OCI-LY1 (cell line): ENCODE measurements at regions not wholly inside any gene's neighbourhood (a gene's known extent, or its start where the extent isn't known, plus 50 kb on each side); places are given as distances from the start of the nearest gene placed in this dataset.

ENCODE experiments used
- H2AFZ ChIP-seq: fragments of 200-600 bp; sonication (generic), shearing (Covaris generic); 2 replicates; pipeline ENCODE4 v1.6.0; 2014; ENCODE audit warnings: antibody characterized with exemption, mild to moderate bottlenecking, low read length
- H3F3A ChIP-seq: fragments of 200-600 bp; sonication (generic), shearing (Covaris generic); 2 replicates; pipeline ENCODE4 v1.6.0; 2014; ENCODE audit warnings: mild to moderate bottlenecking, antibody characterized with exemption, low read length, moderate library complexity; ENCODE audit not compliant: insufficient read depth
- H3K27ac ChIP-seq: fragments of 200-600 bp; sonication (generic); 2 replicates; pipeline ENCODE4 v1.5.1; 2014; ENCODE audit warnings: low read length, mixed run types, mild to moderate bottlenecking, low read depth; ENCODE audit not compliant: poor library complexity, severe bottlenecking
- H3K27me3 ChIP-seq: fragments of 200-600 bp; sonication (generic); 2 replicates; pipeline ENCODE4 v1.6.0; 2014; ENCODE audit warnings: antibody characterized with exemption, mild to moderate bottlenecking, low read length, moderate library complexity; ENCODE audit not compliant: insufficient read depth
- H3K36me3 ChIP-seq: fragments of 200-600 bp; sonication (generic); 2 replicates; pipeline ENCODE4 v1.6.1; 2014; ENCODE audit warnings: mild to moderate bottlenecking, antibody characterized with exemption, low read length, moderate library complexity, mixed read lengths; ENCODE audit not compliant: insufficient read depth
- H3K4me1 ChIP-seq: fragments of 200-600 bp; sonication (generic); 2 replicates; pipeline ENCODE4 v1.5.1; 2014; ENCODE audit warnings: mild to moderate bottlenecking, low read length, moderate library complexity; ENCODE audit not compliant: insufficient read depth, severe bottlenecking
- H3K4me2 ChIP-seq: fragments of 200-600 bp; sonication (generic), shearing (Covaris generic); 2 replicates; pipeline ENCODE4 v1.6.1; 2014; ENCODE audit warnings: low read length
- H3K4me3 ChIP-seq: fragments of 200-600 bp; sonication (generic); 2 replicates; pipeline ENCODE4 v1.5.1; 2014; ENCODE audit warnings: low read length, low read depth, mild to moderate bottlenecking, mixed read lengths; ENCODE audit not compliant: poor library complexity, severe bottlenecking
- H3K79me2 ChIP-seq: fragments of 200-600 bp; shearing (Covaris generic); 2 replicates; pipeline ENCODE4 v1.6.1; 2016; ENCODE audit warnings: mixed run types, low read length, mixed read lengths; ENCODE audit not compliant: insufficient read depth
- H3K9ac ChIP-seq: fragments of 200-600 bp; sonication (generic), shearing (Covaris generic); 2 replicates; pipeline ENCODE4 v1.6.1; 2014; ENCODE audit warnings: mild to moderate bottlenecking, low read length, mixed read lengths
- H3K9me2 ChIP-seq: fragments of 200-600 bp; sonication (generic), shearing (Covaris generic); 2 replicates; pipeline ENCODE4 v1.6.1; 2014; ENCODE audit warnings: low read depth, mild to moderate bottlenecking, low read length, mixed read lengths
- H3K9me3 ChIP-seq: fragments of 200-600 bp; shearing (Covaris generic); 2 replicates; pipeline ENCODE4 v1.6.1; 2014; ENCODE audit warnings: low read length, mixed read lengths
- H4K20me1 ChIP-seq: fragments of 200-600 bp; sonication (generic), shearing (Covaris generic); 2 replicates; pipeline ENCODE4 v1.6.0; 2016; ENCODE audit warnings: mild to moderate bottlenecking, low read length; ENCODE audit not compliant: insufficient read depth
- EZH2 ChIP-seq: fragments of 200-600 bp; sonication (generic), shearing (Covaris generic); IDR thresholded peaks from 2 replicates; pipeline ENCODE4 v1.8.0; 2017; ENCODE audit warnings: borderline replicate concordance, mixed run types, mild to moderate bottlenecking, antibody characterized with exemption, low read length, moderate library complexity, mixed read lengths
- TF ChIP-seq, protein P1 (sequence below): fragments of 200-600 bp; sonication (generic), shearing (Covaris generic); IDR thresholded peaks from 2 replicates; pipeline ENCODE4 v1.5.1; 2017; ENCODE audit warnings: mild to moderate bottlenecking, antibody characterized with exemption, low read length, moderate library complexity, mixed read lengths

- H3K27me3 ChIP-seq: no peaks in the 10 kb centered on the region
- H3K9me3 ChIP-seq: no peaks in the 10 kb centered on the region
- no peak overlapping the region for H3K4me2 ChIP-seq
- no peak overlapping the region for H3K4me3 ChIP-seq
- no peaks in the 10 kb centered on the region for H4K20me1 ChIP-seq
- no peak for TF ChIP-seq EZH2
- TF ChIP-seq, protein P1, sequence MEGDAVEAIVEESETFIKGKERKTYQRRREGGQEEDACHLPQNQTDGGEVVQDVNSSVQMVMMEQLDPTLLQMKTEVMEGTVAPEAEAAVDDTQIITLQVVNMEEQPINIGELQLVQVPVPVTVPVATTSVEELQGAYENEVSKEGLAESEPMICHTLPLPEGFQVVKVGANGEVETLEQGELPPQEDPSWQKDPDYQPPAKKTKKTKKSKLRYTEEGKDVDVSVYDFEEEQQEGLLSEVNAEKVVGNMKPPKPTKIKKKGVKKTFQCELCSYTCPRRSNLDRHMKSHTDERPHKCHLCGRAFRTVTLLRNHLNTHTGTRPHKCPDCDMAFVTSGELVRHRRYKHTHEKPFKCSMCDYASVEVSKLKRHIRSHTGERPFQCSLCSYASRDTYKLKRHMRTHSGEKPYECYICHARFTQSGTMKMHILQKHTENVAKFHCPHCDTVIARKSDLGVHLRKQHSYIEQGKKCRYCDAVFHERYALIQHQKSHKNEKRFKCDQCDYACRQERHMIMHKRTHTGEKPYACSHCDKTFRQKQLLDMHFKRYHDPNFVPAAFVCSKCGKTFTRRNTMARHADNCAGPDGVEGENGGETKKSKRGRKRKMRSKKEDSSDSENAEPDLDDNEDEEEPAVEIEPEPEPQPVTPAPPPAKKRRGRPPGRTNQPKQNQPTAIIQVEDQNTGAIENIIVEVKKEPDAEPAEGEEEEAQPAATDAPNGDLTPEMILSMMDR: no peak
- no peaks in the 10 kb centered on the region for H3F3A ChIP-seq
- no peaks in the 10 kb centered on the region for H3K36me3 ChIP-seq
- H3K27ac ChIP-seq: no peak overlapping the region
- no peak overlapping the region for H3K9ac ChIP-seq
- no peaks in the 10 kb centered on the region for H3K9me2 ChIP-seq
- H3K4me1 ChIP-seq: no peaks in the 10 kb centered on the region
- H2AFZ ChIP-seq: no peak overlapping the region
- H3K79me2 ChIP-seq: no peaks in the 10 kb centered on the region
These were observed 103.2 kb upstream of the SSTR4 start for GRCh38 chr20:22931653-22932608.

GRCh38 chr20:22939181-22939580, 95.9 kb upstream of the SSTR4 start:
- Histone ChIP-seq H4K20me1 (no peaks in the 10 kb centered on the region), H3K9ac (no peak overlapping the region), H2AFZ (no peak overlapping the region), H3K27me3 (no peaks in the 10 kb centered on the region), H3F3A (no peaks in the 10 kb centered on the region), H3K4me1 (no peaks in the 10 kb centered on the region), H3K27ac (no peak overlapping the region), H3K4me3 (no peak overlapping the region), H3K79me2 (no peaks in the 10 kb centered on the region), H3K4me2 (no peak overlapping the region), H3K9me2 (no peaks in the 10 kb centered on the region), H3K36me3 (no peaks in the 10 kb centered on the region), H3K9me3 (no peaks in the 10 kb centered on the region)
- TF ChIP-seq, protein P1: no peak
- TF ChIP-seq EZH2: no peak

DNA sequence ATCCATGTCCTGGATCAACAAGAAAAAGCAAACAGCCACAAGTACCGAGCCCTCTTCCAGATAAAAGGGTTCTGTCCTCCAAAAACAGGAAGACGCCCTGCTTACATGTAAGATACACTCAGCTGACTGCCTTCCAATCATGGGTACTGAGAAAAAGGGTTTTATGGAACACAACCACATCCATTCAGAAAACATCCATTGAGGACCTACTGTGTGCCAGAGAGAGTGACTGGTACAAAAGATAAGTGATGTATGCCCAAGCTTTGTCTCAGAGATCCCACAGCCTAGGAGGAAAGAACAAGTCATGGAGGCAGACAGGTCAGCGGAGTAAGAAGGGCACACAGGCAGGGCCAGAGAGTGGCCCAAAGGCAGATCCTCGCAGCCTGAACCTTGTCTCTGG, 94.8 kb upstream of the SSTR4 start:
- no peaks in the 10 kb centered on the region for H3K79me2 ChIP-seq
- no peak overlapping the region for H3K9ac ChIP-seq
- no peak overlapping the region for H2AFZ ChIP-seq
- no peaks in the 10 kb centered on the region for H3F3A ChIP-seq
- H3K27ac ChIP-seq: no peak overlapping the region
- no peak overlapping the region for H3K4me2 ChIP-seq
- no peaks in the 10 kb centered on the region for H3K9me3 ChIP-seq
- no peaks in the 10 kb centered on the region for H4K20me1 ChIP-seq
- no peaks in the 10 kb centered on the region for H3K9me2 ChIP-seq
- TF ChIP-seq, protein P1: no peak
- no peak for TF ChIP-seq EZH2
- H3K4me3 ChIP-seq: no peak overlapping the region
- H3K27me3 ChIP-seq: no peaks in the 10 kb centered on the region
- H3K36me3 ChIP-seq: no peaks in the 10 kb centered on the region
- H3K4me1 ChIP-seq: no peaks in the 10 kb centered on the region
